HG02678 (cell line): ENCODE measurements at regions not wholly inside any gene's neighbourhood (a gene's known extent, or its start where the extent isn't known, plus 50 kb on each side); places are given as distances from the start of the nearest gene placed in this dataset.
A peak's percentile ranks its signal among the peaks of the same experiment; 100 is the strongest.

Experiments used
- ATAC-seq: cut with Tn5 transposase; IDR thresholded peaks from one replicate; pipeline ENCODE4 v1.9.1; 2021; ENCODE audit warnings: mild to moderate bottlenecking, moderate library complexity; ENCODE audit not compliant: unreplicated experiment

DNA sequence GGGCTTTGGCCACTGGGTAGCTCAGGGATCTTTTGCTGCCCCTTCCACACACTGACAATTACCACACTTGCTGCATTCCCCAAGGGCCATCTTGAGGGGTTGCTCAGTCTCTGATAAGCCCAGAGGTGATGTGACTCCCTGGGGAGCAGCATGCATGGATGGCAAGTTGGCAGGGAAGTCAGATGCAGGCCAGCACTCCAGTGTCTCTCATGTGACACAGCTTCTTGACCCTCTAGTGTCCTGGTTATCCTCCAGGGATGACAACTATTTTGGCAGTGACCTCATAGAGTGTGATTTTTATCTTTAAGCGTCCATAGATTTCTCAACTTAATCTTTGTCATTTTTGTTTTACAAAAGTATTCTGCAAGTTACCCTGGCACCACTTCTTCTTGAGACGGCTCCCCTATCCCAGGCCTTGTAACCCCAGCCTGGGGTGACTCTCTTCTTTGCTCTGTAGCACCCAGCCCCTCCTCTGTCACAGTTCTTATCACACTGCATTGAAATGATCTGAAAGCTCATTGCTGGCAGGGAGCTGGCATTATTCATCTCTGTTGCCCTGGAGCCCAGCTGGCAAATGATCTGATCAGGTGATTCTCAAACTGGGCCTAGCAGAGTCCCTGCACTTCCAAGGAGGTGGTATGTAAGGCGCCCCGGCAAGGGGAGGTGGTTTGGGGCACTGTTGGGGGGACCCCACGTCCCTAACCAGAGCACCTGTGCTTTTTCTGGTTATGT is 72.6 kb downstream of the TENT5C start:
- ATAC-seq: no peak

DNA sequence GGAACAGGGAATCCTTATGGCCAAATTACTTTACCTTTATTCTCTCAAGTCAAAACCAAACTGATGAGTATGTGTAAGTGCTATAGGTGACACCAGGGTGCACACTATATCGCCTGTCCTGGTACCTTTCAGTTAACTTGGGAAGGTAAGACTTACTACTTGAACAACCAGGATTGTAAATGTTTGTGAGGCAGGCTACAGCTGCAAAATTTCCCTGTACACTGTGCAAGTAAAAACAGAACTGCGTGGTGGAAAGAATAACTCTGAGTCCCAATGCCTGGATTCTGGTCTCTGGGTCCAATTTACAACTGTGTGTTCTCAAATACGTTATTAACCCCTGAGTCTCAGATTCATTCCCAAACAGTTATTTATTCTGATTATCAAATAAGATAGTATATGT is 73.5 kb downstream of the TENT5C start:
- ATAC-seq: no peak

DNA sequence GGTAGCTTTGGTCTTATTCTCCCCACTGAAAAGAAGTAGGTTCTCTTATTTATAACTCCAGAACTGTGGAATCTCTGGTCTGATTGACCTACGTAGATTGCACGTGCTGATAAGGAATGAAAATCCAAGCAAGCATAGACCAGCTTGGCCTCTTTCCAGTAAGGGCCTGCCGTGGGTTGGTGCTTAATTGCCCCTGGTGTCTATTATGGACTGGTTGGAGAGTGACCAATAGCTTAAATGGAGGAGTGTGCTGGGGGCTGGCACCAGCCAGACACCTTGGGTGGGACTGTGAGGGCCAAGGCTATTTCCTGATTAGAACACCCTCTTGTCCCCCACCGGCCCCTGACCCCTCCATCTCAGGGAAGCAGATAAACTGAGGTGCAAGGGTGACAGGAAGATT is 74.0 kb downstream of the TENT5C start:
- no peak for ATAC-seq

- ATAC-seq: no peak
These were observed 74.6 kb downstream of the TENT5C start for GRCh38 chr1:117680316-117681002.

- ATAC-seq: no peak
These were observed 75.4 kb downstream of the TENT5C start for GRCh38 chr1:117681093-117681900.

DNA sequence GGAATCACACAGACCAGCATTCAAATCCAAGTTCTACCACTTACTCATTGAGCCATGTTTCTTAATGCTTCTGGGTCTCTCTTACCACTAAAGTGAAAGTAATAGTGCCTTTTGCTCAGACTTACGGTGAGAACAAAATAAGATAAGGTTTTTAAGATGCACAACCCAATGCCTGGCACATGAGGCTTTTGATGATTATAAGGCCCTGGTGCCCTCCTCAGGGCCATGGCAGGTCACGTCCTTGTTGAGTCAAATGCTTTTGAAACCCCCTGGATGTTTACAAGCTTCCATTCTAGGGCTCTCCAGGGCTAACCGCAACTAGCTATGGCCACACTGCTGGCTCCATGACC is 76.0 kb downstream of the TENT5C start:
- no peak for ATAC-seq

DNA sequence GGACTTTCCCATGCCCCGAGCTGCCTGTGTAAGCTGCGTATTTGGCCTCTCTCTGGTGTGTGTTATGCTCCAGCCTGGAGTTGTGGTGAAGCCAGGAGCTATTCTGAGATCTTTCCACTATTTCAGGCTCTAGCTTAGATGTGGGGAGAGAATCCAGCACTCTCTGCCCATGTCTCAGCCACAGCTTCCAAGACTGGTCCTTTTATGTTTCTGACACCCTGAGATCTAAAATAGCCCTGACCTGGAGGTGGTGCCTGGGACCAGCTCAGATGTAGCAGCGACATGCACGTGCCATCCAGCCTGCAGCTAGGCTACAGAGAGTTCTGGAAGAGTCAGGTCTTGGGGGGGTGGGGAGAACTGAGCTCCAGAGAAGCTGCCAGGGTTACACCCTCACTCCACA is 76.5 kb downstream of the TENT5C start:
- no peak for ATAC-seq

DNA sequence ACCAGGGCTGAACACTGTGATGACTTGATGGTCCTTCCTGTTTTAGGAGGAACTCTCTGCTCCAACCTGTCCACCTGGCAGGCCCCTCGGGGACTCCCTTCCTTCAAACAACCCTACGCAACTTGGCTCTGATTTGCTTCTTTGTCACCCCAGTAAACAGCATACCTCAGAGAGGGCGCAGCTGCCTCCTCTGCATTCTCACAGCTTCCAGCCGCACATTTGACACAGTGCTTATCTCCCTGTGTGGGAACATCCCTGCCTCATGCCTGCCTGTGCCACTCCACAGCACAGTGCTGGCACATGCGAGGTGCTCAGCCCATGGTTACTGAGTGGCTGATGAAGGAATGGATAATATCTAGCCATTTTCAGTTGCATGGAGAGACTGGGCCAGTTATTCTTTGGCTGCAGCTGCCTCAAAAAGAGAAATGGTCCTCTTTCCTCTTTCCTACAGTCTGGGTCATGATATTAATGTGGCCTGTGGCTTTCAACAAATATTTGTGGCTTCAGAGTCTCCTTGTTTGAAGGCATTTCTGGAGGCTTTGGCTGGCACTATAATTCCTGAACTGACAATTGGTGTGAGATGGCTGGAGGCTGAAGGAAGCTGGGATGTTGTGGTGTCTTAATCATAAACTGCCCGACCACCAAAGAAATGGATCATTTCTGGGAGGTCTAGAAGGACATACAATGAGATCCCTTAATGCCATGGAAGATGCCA is 77.9 kb downstream of the TENT5C start:
- ATAC-seq: no peak

- peak; percentile 66 for ATAC-seq
These were observed 80.3 kb downstream of the TENT5C start for GRCh38 chr1:117685936-117686806.

DNA sequence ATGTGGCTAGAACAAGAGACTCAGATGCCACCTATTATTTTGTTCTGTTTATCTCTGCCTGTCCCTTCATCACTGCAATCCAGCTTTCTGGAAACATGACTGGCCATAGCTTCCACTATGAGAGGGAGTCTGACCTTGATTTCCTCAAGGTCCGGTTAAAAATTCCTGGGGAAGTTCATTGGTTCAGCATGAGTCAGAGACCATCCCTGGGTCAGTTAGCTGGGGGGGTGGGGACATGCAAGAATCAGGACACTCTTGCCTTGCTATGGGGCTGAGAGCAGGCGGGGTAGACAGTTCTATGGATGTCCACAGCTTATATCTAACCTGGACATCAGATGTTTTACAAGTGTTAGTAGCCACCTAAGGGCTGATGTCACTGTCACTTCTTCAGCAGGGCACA is 81.1 kb downstream of the TENT5C start:
- ATAC-seq: no peak

- no peak for ATAC-seq
These were observed 84.3 kb downstream of the TENT5C start for GRCh38 chr1:117689997-117690625.

GRCh38 chr1:117691942-117692341 is 86.1 kb downstream of the TENT5C start:
- no peak for ATAC-seq

DNA sequence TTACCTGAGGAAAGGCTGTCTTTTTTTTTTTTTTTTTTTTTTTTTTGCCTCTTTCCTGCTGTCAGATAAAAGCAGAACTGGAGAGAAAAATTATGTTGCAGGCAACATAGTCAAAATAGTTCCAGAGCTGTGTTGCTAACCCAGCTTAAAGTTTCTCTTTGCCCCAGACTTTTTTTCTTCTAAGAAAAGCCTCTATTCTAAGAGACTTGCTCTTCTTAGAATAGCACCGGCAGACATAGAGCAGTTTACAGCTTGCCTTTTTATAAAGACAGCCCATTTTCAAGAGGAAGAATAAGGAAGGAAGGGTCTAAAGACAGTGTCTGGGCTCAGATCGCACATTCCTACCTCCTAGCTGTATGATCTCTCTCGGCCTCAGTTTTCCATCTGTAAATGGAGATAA is 88.7 kb downstream of the TENT5C start:
- no peak for ATAC-seq

GRCh38 chr1:117695796-117696490 is 90.1 kb downstream of the TENT5C start:
- ATAC-seq: no peak

DNA sequence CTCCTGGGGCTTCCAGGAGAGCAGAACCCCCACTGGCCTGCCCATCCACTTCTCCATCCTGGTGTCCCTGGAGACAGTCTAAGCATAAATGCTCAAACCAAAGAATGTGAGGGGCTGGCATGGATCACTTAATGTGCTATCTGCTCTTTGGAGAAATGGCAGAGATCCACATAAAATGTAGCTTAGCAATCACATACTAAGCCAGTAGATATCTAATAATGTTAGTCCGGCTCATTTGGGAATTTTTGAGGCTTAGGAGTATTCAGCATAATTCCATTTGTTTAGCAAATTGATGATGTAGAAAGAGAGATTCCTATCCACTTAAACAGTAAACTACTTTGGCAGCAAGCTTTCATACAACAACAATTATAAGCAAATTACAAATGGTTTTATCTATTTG is 90.7 kb downstream of the TENT5C start:
- no peak for ATAC-seq

- ATAC-seq: no peak
These were observed 91.5 kb downstream of the TENT5C start for GRCh38 chr1:117697220-117697781.

GRCh38 chr1:117698398-117699160 is 92.7 kb downstream of the TENT5C start:
- ATAC-seq: no peak

DNA sequence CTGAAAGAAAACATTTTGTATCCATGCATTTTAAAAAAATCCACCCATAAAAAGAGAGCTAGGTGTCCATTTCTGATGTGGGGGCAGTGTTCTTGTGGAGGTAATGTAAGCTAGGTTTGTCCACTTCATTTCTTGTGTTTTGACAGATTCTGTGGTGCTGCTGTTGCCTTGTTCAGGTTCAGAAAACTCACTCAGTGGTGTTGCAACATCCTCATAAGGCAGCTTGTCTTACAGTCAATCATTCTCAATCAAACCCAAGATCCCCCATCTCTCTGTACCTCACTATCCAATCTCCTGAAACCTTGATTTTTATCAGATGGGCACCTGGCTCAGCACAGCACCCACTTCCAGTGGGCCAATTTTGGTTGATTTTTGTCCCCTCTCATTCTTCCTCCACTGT is 94.1 kb downstream of the TENT5C start:
- no peak for ATAC-seq
